SKM-1 treated with dmso at 0.1 percent for 144 hours (cell line): ENCODE measurements at regions not wholly inside any gene's neighbourhood (a gene's known extent, or its start where the extent isn't known, plus 50 kb on each side); places are given as distances from the start of the nearest gene placed in this dataset.

Experiments
- DNase-seq: peaks from one replicate; lab custom pipeline; 2025; ENCODE audit not compliant: unreplicated experiment; lab: John Stamatoyannopoulos, UW

DNA sequence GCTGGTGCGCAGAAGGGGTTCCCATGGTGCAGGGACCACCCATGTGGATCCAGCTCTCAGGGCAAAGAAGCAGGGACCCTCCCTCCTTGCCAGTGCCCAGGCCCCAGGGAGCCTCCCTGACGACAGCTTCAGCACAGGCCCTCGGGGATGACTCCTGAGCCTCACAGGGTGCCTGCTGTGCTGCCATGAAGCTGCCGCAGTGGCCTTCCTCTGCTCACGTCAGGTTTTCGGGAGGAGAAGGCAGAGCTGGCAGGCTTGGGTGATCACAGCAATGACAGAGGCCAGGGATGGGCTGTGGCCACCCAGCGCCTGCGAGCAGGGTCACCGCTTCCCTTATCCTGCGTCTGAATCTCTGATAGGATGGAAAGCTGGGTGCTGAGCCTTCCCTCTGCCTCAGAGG is 276.2 kb downstream of the BRD1 start:
- DNase-seq = no peak

DNA sequence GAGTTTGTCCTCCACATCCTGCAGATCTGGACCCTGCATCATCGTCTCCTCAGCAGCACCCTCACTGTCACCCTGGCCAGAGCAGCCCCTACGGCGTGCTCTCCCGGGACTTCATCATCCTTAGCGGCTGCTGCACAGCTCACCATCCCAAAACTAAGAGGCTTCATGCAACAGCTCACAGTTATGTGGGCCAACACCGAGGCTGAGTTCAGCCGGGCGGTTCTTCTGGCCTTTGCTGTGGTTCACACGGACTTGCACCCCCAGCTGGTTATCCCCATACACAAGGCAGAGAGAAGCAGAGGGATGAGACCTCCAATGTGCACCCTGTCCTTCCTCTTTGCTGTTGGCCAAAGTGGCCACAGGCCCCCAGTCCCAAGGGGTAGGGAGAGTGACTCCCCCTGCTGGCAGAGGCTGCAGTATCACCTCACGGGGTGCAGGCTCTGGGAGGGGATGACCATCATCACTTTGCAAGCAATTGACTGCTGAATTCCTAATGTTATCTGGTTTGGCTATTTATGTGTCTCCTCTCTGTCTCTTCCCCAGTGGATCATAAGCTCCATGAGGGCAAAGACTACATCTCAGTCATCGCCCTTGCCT is 276.8 kb downstream of the BRD1 start:
- no peak for DNase-seq

GRCh38 chr22:49550141-49550430 is 277.6 kb downstream of the BRD1 start:
- no peak for DNase-seq

- no peak for DNase-seq
Observed at GRCh38 chr22:49549256-49550140, 278.2 kb downstream of the BRD1 start.

DNA sequence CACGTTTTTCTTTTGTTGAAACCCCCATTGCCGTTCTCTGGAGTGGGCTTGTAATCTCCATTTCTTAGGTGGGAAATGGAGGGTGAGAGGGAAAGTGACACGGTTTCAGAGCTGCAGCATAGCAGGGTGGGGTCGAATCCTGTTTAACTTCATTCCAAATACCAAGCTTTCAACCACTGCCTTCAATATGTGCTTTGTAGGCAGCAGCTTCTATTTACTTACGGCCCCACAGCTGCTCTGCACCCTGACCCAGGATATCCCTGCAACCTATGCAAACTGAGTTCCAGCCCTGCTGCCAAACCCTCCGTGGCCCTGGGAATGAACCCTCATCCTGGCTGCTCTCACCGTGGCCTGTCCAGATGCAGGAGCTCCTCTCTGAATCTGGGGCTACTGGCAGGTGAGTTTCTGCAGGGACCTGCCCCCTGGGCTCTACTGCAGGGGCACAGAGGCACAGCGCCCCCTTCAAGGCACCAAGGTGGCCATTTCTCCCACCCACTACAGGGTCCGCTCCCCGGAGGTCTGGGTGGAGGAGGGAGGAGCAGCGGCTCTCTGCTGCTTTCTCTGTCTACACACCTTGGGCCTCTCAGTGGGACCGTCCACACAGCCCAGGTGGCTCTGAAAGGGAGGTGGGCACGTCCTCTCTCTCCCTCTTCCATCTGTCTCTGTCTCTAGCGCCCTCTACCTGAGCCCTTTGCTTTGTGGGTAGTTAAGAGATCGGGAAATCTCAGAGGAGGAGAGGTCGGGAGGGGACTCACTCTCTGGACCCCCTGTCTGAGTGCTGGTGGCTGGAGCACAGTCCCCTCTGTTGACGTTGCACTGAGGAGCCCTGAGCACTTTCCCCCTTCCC is 279.1 kb downstream of the BRD1 start:
- DNase-seq = no peak

DNA sequence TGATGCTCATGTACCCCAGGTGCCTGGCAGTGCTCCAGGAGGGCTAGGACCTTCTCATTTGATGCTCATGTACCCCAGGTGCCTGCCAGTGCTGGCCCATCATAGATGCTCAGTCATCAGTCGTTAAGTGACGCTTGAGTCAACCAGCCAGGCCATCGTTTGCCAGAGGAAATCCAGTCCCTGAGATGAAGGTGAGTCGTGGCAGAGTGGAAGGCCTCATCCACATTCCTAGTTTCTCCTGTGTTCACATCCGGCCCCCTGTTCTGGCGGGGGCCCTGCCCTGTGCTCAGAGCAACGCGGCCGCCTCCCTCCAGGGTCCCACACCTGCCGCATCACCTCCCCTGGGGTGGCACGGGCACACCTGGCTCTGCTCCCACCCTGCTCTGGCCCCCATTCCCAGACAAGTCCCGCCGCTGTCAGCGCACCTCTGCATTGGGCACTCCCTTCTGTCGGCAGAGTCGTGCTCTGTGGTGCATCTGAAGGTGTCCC is 279.9 kb downstream of the BRD1 start:
- no peak for DNase-seq

DNA sequence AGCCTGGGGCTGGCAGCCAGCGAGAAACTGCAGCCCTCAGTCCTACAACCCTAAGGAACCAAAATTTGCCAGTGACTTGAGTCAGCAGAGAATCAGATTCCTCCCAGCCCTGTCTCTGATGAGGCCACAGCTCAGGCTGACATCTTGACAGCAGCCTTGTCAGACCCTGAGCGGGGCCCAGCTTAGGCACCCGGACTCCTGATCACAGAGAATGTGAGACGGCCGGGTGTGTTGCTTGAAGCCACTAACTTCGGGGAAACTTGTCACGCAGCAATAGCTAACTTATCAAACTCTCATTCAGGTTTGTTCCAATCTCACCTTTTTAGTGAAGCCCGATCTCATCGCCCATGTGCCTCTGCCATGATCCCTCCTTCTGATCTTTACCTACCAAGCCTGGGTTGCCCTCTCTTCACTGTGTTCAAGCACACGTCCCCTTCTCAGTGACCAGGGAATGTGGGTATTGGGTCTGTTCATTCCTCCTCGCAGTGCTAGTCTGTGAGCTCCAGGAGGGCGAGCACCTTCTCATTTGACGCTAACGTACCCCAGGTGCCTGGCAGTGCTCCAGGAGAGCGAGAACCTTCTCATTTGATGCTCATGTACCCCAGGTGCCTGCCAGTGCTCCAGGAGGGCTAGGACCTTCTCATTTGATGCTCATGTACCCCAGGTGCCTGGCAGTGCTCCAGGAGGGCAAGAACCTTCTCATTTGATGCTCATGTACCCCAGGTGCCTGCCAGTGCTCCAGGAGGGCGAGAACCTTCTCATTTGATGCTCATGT is 280.7 kb downstream of the BRD1 start:
- DNase-seq = no peak

GRCh38 chr22:49545606-49546005 is 282.1 kb downstream of the BRD1 start:
- no peak for DNase-seq

- DNase-seq = no peak
Observed at GRCh38 chr22:49544286-49544685, 283.4 kb downstream of the BRD1 start.

DNA sequence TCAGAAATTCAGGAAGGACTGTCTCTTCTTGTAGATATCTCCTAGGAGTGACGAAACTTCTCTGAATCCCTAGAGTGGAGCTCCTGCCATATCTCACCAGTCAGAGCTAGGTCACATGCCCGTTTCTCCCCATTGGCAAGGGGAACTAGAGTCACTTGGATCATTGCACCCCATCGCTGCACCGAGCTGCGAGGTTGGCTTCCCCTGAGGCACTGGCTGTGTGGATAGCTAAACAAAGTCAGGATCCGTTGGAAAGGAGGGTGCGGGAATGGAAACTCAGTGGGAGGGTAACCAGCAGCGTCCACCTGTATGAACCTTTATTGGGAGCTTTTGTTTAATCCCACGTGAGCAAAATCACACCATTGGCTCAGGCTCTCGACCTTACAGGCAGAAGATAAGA is 283.8 kb downstream of the BRD1 start:
- no peak for DNase-seq

GRCh38 chr22:49541693-49542230 is 285.9 kb downstream of the BRD1 start:
- DNase-seq = no peak

DNA sequence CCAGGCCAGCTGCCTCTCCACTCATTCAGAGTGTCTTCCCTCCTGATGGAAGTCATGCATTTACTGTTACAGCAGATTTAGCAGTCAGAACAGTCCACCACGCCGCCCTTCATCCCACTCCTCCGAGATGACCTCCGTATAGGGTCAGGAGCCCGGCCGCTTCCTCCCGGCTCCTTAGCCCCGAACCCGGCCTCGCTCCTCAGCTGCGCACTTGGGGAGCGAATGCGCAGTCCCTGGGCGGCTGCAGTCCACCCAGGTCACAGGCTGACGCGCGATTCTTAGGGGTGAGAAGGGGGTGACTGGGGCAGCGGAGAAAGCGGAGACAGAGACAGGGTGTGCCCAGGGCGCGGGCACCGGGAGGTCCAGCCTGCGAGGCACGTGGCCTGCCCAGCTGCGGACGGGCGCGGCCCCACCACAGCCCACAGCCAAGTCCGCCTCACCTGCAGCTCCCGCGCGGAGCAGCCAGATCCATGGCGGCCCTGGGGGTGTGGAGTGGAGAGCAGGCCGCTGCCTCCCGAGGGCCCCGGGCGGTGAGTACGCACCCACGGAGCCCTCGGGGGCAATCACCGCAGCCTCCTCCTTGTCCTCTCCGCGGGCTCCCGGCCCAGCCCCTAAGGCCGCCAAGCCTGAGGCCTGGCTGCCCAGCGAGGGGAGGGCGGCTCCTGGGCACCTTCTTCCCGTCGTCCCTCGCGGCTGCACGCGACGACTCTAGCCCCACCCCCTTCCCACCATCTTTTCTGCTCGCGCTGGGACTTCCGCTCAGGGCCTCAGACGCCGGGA is 286.6 kb downstream of the BRD1 start:
- no peak for DNase-seq

- DNase-seq = no peak
Observed at GRCh38 chr22:49540084-49540912, 287.4 kb downstream of the BRD1 start.

DNA sequence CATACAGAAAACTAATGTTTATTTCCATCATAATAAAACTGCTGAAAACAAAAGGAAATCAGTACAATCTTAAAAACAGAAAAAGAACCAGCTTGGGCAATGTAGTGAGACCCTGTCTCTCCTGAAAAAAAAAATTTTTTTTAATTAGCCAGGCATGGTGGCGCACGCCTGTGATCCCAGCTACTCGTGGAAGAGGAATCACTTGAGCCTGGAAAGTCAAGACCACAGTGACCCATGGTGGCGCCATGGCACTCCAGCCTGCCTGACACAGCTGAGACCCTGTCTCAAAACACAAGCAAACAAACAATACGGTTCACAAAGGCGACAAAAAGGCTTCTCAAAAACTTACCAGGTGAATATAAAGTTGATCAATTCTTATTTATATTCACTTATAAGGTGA is 289.7 kb downstream of the BRD1 start:
- no peak for DNase-seq

DNA sequence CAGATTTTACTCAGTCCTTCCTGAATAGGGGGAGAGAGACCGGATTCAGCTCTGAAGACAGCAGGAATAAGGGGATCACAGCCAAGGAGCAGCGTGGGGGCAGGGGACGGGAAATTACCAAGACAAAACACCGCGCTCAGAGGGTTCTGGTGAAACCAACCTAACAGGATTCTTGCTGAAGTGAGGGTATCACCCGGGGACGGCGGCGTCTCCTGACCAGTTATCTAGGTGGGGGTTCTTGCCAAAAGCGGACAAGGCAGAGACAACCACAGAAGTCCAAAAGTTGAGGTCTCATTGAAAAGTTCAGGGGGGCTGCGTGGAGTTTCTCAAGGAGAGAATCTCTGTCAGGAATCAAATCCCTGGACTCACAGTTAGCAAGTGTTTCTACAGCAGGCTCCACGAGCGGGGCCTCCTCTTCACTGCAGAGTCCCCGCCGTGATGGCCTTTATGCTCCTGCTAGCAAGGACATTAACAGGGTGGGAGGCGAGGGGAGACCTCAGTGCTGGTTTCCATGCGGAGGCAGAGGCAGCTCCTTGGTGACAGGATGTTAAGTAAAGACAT is 291.0 kb downstream of the BRD1 start:
- no peak for DNase-seq

GRCh38 chr22:49535527-49536125 is 292.0 kb downstream of the BRD1 start:
- DNase-seq = no peak

- no peak for DNase-seq
Observed at GRCh38 chr22:49535126-49535525, 292.5 kb downstream of the BRD1 start.

DNA sequence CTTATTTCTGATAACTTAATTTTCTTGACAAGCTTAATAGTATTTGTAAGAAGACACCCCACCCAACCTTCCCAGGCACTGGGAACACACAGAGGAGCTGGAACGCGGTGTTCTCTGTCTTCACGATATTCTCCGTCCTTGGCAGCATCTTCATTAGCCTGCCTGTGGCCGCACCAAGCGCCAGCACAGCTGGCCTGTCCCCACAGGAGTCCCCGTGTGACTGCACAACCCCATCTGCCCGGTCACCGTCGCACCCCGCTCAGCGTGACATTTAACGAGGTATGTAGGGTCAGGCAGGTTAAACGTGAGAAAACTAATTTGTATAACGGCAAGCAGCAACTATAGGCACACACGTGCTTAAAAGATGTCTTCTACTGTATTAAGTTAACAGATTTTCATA is 293.3 kb downstream of the BRD1 start:
- DNase-seq = no peak
